ENCODE measurements at regions not wholly inside any gene's neighbourhood (a gene's known extent, or its start where the extent isn't known, plus 50 kb on each side); places are given as distances from the start of the nearest gene placed in this dataset.

DNA sequence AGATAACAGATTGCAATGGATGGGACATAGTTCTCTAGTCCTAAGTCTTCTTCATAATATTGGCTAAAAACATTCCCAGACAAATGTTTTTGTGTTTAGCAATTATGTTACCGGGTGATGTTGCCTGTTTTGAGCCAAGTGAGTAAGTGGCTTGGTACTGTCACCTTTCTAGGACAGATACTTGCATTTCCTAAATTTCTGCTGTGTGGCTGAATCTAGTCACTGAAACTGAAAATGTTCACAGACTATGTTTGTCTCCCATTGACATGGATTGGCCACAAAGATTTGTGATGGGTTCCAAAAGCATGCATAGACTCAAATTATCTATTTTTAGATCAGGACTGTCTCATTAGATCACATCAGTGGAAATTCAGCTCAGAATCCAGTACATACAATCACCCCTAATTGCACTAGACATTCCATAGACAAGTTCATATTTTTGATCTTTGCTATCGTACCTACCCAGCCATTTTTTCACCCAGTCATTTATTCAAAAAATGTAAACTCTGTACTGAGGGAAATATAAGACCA lies 1222.1 kb upstream of the AUTS2 start:
- Histone ChIP-seq H3K27ac (ENCODE audit: insufficient read depth, low read length) (no peak overlapping the region), H3K23ac (ENCODE audit: low read depth, low read length) (no peak overlapping the region), H2BK5ac (ENCODE audit: low read depth, low read length, poor library complexity, severe bottlenecking) (no peak overlapping the region), H2AFZ (replicated peaks; ENCODE audit: low read length, poor library complexity) (no peak overlapping the region), H4K8ac (ENCODE audit: low read depth in 2 of 2, low read length in 2 of 2) (no peak overlapping the region), H3K4me3 (ENCODE audit: insufficient read depth, low read depth, low read length) (no peak overlapping the region), H3K79me1 (ENCODE audit: low read depth in 1 of 2, low read length in 2 of 2) (no peaks in the 10 kb centered on the region), H2BK20ac (ENCODE audit: low read depth, low read length) (no peak overlapping the region), H3K4me1 (ENCODE audit: control insufficient read depth, insufficient read depth, low read length) (no peaks in the 10 kb centered on the region), H3K36me3 (ENCODE audit: control insufficient read depth, insufficient read depth, low read length) (no peaks in the 10 kb centered on the region), H2BK120ac (ENCODE audit: low read depth, low read length) (no peak overlapping the region), H3K18ac (ENCODE audit: low read depth, low read length) (no peak overlapping the region), H3K4ac (ENCODE audit: low read depth, low read length) (no peak overlapping the region), H4K5ac (ENCODE audit: low read depth, low read length) (no peak overlapping the region), H3K56ac (ENCODE audit: extremely low read depth, insufficient read depth, low read length) (no peak overlapping the region), H3K4me2 (ENCODE audit: low read depth, low read length) (no peak overlapping the region), H3K9ac (ENCODE audit: low read depth, low read length) (no peak overlapping the region), H3K9me3 (ENCODE audit: control insufficient read depth, insufficient read depth, low read length) (peaks cover 7% of the 10 kb centered on the region), H2AK9ac (replicated peaks; ENCODE audit: low read depth, low read length, poor library complexity) (no peak overlapping the region), H3K14ac (replicated peaks; ENCODE audit: low read depth, low read length) (no peak overlapping the region), H4K20me1 (ENCODE audit: insufficient read depth, low read length) (no peaks in the 10 kb centered on the region), H3K27me3 (ENCODE audit: control insufficient read depth, insufficient read depth, low read length) (no peaks in the 10 kb centered on the region), H2BK15ac (ENCODE audit: low read depth, low read length) (no peak overlapping the region), H3K9me1 (ENCODE audit: insufficient read depth, low read length) (no peaks in the 10 kb centered on the region), H4K91ac (ENCODE audit: insufficient read depth, low read depth, low read length) (no peak overlapping the region), H2AK5ac (ENCODE audit: low read depth, low read length) (no peak overlapping the region)
- TF ChIP-seq SMC3 (IDR thresholded peaks at IDR 0.05; ENCODE audit: low read depth, low read length) (no peak), NFE2L2 (IDR thresholded peaks at IDR 0.05; ENCODE audit: low read depth, low read length) (no peak), FOS (IDR thresholded peaks at IDR 0.05; ENCODE audit: low read depth, low read length) (no peak), POLR2A (IDR thresholded peaks at IDR 0.05; ENCODE audit: low read depth, low read length) (no peak), RCOR1 (IDR thresholded peaks at IDR 0.05; ENCODE audit: insufficient replicate concordance, low read length) (no peak), MXI1 (IDR thresholded peaks at IDR 0.05; ENCODE audit: borderline replicate concordance, low read depth, low read length) (no peak), CHD1 (IDR thresholded peaks at IDR 0.05; ENCODE audit: low read depth, low read length) (no peak), RFX5 (IDR thresholded peaks at IDR 0.05; ENCODE audit: low read depth, low read length) (no peak), RAD21 (IDR thresholded peaks at IDR 0.05; ENCODE audit: low read length) (no peak), MAFK (IDR thresholded peaks at IDR 0.05; ENCODE audit: low read depth, low read length) (no peak), MAZ (IDR thresholded peaks at IDR 0.05; ENCODE audit: borderline replicate concordance, low read depth, low read length) (no peak), CEBPB (IDR thresholded peaks at IDR 0.05; ENCODE audit: low read depth, low read length) (no peak)
- TF ChIP-seq, protein P1, sequence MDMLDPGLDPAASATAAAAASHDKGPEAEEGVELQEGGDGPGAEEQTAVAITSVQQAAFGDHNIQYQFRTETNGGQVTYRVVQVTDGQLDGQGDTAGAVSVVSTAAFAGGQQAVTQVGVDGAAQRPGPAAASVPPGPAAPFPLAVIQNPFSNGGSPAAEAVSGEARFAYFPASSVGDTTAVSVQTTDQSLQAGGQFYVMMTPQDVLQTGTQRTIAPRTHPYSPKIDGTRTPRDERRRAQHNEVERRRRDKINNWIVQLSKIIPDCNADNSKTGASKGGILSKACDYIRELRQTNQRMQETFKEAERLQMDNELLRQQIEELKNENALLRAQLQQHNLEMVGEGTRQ (IDR thresholded peaks at IDR 0.05; ENCODE audit: low read depth, low read length), result no peak
- TF ChIP-seq, protein P2, sequence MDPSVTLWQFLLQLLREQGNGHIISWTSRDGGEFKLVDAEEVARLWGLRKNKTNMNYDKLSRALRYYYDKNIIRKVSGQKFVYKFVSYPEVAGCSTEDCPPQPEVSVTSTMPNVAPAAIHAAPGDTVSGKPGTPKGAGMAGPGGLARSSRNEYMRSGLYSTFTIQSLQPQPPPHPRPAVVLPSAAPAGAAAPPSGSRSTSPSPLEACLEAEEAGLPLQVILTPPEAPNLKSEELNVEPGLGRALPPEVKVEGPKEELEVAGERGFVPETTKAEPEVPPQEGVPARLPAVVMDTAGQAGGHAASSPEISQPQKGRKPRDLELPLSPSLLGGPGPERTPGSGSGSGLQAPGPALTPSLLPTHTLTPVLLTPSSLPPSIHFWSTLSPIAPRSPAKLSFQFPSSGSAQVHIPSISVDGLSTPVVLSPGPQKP (IDR thresholded peaks at IDR 0.05; ENCODE audit: borderline replicate concordance, low read depth, low read length), result no peak
- TF ChIP-seq, protein P3, sequence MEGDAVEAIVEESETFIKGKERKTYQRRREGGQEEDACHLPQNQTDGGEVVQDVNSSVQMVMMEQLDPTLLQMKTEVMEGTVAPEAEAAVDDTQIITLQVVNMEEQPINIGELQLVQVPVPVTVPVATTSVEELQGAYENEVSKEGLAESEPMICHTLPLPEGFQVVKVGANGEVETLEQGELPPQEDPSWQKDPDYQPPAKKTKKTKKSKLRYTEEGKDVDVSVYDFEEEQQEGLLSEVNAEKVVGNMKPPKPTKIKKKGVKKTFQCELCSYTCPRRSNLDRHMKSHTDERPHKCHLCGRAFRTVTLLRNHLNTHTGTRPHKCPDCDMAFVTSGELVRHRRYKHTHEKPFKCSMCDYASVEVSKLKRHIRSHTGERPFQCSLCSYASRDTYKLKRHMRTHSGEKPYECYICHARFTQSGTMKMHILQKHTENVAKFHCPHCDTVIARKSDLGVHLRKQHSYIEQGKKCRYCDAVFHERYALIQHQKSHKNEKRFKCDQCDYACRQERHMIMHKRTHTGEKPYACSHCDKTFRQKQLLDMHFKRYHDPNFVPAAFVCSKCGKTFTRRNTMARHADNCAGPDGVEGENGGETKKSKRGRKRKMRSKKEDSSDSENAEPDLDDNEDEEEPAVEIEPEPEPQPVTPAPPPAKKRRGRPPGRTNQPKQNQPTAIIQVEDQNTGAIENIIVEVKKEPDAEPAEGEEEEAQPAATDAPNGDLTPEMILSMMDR (conservative IDR thresholded peaks at IDR 0.05; ENCODE audit: low read depth, low read length), result no peak
- dilution Hi-C loops (cut with HindIII; ENCODE audit: low sequenced_read_pairs, unreplicated experiment) (no loop called here), intact Hi-C loops (cut with micrococcal nuclease) (no loop called here), in situ Hi-C loops (cut with MboI; ENCODE audit: low sequenced_read_pairs) (no loop called here)
- no peak for DNase-seq
- no CpG with 5 or more reads among the region's 2 CpGs for WGBS, 2 experiments (ENCODE audit: extremely low coverage in 2 of 2, insufficient read length in 1 of 2)
- no peak for ATAC-seq (ENCODE audit: low read depth)
- ChIA-PET POLR2A (ENCODE audit: unreplicated experiment) (no interaction called here), CTCF (no interaction called here)
- BruUV-seq (replicated peaks), result no TSS peak

Data from IMR-90 (cell line).